GM21576 (cell line): ENCODE measurements at regions not wholly inside any gene's neighbourhood (a gene's known extent, or its start where the extent isn't known, plus 50 kb on each side); places are given as distances from the start of the nearest gene placed in this dataset.

Source experiments
- ATAC-seq: cut with Tn5 transposase; IDR thresholded peaks from one replicate; pipeline ENCODE4 v1.9.1; 2021; ENCODE audit warnings: mild to moderate bottlenecking, moderate library complexity; ENCODE audit not compliant: unreplicated experiment

DNA sequence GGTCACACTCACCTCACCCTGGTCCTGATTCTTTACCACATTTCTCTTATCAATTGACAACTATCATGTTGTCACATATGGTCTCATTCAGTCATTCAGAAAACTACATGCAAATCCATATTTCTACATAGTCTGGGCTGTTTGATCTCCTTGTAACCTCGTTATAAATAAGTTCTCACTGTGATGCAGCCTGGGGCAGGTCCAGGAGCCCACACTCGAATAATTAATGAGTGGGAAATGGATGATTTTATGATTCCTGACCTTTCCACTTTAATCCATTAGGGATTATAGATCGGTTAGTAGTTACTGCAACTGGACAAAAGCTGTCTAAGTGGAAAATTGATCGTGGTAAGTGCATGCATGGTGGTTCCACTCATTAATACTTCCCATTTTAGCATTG, 636.3 kb upstream of the TENM4 start:
- no peak for ATAC-seq

DNA sequence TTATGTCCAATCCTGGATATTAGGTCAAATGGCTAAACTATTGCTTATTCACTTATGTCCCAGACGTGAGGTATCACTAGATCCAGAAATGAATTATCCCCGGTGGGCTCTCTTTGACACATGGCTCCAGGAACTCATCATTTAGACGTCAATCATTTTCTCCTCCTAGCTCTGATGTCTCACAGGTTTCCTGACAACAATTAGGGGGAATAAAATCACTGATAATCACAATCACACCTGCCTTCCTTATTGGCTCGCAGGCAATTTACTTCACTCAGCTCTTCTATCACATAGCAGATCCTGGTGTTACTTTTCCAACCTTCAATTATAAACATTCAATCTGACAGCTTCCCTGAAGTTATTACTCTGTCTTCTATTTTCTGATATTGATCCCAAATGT, 634.0 kb upstream of the TENM4 start:
- no peak for ATAC-seq

GRCh38 chr11:80066291-80066690, 625.5 kb upstream of the TENM4 start:
- no peak for ATAC-seq

- ATAC-seq = no peak
Measured at GRCh38 chr11:80065086-80065485, 624.3 kb upstream of the TENM4 start.

- no peak for ATAC-seq
Measured at GRCh38 chr11:80061056-80061455, 620.2 kb upstream of the TENM4 start.

DNA sequence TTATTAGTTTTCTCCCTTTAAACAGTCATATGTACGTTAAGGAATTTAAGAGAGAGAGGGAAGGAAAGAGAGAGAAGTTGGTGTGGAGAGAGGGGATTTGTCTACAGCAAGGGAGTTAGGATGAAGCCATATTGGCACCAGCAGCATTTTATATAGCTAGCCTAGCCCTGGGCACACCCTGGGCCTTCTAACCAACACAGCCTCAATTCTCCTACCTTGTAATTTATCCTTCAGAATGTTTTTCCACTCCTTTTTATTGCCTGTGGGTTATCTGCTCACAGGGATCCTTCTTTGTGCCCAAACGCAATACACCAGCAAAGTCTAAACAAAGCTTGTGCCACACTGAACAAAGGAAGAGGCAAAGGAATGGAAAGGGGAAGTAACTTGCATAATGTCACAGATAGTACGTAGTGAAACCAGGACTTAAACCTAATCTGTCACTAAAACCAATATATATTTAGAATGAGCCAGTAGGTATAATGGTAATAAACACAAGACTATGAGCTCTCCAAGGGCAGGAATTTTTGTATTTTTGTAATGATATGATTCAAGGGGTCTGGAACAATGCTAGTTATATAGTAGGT, 613.8 kb upstream of the TENM4 start:
- ATAC-seq = no peak

DNA sequence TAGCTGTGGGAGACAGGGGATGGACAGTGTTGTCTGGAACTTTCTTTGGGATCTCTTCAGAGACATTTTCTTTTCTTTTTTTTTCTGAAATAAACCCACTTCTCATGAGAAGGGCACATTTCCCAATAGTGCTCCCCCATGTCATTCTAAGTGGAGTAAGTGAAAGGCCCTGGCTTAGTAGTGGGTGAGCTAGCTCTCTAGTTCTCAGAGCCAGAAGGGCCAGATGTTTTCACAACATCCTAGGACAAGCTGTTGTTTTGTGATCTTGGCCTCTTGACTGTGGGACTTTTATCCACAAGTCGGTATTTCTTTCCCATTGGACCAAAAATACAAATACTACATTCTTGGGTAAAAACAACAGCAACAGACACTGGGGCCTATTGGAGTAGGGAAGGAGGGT, 607.7 kb upstream of the TENM4 start:
- ATAC-seq = no peak

GRCh38 chr11:80041136-80042000, 600.5 kb upstream of the TENM4 start:
- ATAC-seq = no peak

- ATAC-seq = no peak
Measured at GRCh38 chr11:80034801-80035200, 594.0 kb upstream of the TENM4 start.

DNA sequence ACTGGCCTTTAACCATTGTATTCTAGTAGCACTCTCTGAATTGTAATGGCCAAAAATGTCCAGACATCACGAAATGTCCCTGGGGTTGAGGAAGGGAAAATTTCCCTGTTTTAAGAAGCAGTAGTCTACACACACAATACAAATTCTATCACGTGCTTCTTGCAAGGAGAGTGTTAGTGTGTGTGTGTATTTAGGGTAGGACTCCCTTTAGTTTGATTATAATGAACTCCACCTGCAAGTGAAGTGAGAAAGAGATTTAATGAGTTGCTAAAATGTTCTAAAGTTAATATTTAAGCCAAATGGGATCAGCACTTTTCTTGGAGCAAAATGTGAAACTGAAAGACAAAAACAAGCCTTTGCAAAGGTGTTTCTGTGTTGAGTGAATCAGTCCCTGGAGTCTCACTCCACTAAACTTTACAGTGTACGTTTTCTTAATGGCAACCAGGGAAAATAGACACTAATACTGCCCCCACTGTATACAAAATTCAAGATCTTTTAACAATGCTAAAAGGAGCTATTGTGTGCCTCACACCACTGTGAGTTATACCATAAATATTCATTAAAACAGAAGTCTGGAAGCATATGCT, 590.3 kb upstream of the TENM4 start:
- no peak for ATAC-seq

DNA sequence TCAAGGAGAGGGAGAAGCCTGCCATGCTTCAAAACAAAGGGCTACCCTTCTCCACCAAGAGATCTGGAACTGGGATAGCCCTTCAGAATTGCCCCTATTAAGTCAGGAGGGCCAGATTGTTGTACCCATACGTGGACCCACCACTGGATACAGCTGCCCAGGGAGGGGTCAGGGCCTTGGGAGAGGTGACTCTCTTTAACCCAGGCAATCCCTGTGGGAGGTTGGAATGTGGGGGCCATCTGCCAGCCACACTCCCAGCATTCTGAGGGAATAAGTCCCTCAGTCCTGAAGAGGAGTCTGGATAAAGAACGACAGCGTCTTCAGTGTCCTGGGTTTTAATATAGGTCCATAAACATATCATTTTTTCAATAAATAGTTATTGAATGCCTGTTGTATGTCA, 588.2 kb upstream of the TENM4 start:
- ATAC-seq = no peak

DNA sequence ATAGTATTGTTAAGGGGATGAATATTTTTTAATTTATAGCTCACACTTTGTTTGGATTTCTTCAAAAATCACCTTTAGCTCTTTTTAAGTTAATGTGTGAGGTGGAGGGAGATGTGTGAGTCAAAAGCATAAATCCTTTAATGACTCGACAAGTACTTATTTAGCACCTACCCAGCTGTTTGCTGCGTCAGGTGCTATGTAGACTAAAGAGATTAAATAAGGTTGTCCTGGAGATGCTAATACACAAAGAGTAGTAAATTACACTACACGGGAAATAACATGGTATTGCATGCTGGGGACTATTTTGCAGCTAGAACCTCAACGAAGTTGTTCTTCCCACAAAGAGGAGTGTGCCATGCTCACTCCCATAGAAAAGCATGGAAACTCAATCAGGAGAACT, 583.3 kb upstream of the TENM4 start:
- ATAC-seq = no peak

DNA sequence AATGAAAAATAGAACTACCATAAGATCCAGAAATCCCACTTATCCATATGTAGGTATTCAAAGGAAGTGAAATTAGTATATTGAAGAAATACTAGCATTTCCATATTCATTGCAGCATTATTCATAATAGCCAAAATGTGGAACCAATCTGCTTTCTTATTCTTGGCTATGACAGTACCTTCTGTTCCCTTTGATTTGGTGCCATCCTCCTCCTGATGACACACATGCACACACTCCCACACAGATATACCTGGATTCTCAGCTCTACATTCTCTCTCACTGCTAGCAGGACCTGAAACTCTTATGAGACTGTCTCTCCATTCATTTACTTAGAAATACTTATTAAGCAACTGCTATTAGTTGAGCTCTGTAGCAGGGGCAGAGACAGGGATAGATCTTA, 582.6 kb upstream of the TENM4 start:
- ATAC-seq = no peak

GRCh38 chr11:80010536-80010935, 569.7 kb upstream of the TENM4 start:
- no peak for ATAC-seq

- no peak for ATAC-seq
Measured at GRCh38 chr11:80009081-80009480, 568.3 kb upstream of the TENM4 start.

DNA sequence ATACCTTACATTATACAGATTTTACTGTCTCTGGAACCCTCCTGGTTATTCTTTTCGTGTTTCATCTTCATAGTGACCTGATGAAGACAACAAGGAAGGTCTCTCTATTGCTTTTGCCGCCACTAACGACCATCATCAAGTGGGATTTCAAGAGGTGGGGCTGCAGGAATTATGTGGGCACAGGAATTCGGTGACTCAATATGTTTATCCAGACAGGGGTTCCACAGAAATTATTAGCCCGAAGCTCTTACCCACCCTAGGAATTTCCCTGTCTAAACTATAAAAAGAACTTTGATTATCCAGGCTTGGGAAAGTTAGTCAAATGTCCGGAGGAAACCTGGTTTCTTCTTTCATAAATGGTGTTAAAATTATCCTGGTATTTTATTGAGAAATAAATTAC, 566.8 kb upstream of the TENM4 start:
- ATAC-seq = no peak

DNA sequence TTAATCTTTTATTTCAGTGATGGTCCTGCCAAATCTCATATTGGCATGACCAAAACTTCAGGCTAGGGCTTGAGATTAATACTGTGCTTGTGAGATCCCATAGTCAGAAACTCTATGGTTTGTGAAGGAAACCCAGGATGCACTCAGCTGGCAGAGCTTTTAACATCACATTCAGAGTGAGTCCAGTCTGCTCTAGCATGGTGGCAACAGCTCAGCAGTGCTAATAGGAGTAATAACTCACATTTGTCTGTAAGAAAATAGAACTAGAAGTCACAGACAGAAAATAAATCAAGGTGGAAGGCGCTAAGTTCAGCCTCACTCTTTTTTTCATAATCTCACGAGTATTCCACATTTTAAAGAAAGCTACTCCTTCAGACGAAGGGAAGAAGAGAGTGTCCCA, 549.3 kb upstream of the TENM4 start:
- no peak for ATAC-seq

- ATAC-seq = no peak
Measured at GRCh38 chr11:79982185-79982584, 541.4 kb upstream of the TENM4 start.

DNA sequence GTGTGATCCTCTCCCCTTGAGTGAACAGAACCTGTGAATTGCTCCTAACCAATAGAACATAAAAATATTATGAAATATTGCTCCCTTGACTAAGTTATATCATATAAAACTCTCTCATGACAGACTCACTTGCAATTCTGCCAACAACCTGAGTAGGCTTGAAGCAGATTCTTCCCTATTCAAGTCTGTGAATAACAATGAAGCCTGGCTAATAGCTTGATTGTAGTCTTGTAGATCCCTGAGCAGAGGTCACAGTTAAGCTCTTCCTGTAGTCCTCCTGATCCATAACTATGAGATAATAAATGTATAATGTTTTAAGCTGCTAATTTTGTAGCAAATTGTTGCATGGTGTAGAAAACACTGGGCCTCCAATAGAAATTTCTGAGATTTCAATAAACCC, 540.1 kb upstream of the TENM4 start:
- no peak for ATAC-seq

DNA sequence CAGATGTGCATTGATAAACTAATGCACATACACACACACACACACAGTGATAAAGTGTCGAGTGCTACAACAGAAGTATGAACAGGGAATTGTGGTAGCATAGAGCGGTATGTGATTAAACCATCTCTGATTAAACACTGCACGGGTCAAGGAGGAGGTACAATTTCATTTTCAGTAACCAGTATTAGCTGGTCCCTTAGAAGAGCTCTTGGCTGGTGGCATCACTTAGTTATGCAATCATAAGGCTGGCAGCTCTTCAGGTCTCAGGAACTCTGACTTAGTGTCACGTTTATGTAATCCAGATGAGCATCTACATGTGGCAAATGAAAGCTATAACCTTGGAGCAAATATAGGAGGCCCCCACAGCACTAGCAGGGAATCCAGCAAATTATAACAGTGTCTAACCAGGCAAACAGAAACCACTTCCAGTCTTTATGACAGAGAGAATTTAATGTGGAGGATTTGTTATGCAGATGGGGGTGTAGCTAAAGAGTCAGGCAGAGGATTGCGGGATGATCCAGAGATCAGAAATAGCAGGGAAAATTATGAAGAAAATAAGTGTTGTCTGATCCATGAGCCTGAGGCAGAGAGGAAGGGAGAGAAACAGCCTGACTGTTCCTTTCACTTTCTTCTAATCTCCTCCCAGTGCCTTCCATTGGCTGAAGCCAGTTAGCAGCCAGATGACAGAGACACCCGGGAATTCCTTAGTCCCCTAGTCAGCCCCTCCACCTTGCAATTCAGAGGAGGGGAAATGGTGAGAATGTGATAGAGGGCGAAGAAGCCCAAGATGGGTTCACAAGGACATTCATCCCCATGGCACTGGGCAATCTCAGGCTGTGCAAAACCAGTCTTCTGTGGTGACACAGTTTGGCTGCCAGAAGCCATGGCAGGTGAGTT, 533.1 kb upstream of the TENM4 start:
- ATAC-seq = no peak

DNA sequence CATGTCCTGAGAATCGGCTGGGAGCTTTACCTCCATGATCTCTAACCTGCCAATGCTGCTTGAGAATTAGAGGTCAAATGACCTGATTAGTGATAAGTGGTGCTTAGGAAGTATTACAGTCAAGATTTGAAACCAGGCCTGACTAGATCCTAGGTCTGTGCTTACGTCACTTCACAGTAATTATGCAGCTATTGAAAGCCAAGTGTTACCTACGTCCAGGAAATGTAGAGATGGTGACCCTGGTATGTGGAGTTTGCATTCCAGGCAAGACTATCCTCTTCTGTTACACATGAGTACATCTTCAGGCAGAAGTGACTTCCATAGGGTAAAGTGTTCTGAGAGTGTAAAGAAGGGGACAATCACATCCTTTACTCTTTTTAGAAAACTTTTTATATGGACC, 530.4 kb upstream of the TENM4 start:
- ATAC-seq = no peak
